ENCODE measurements at regions not wholly inside any gene's neighbourhood (a gene's known extent, or its start where the extent isn't known, plus 50 kb on each side); places are given as distances from the start of the nearest gene placed in this dataset.

GRCh38 chr9:79242489-79242888 lies 329.3 kb upstream of the TLE4 start:
- FAIRE-seq: no peak
- no peak for DNase-seq (ENCODE audit: insufficient read length, low spot score)

GRCh38 chr9:79246170-79246569 lies 325.6 kb upstream of the TLE4 start:
- TF ChIP-seq CTCF (IDR thresholded peaks at IDR 0.05; ENCODE audit: insufficient read depth, missing control alignments): no peak
- FAIRE-seq (no peak), DNase-seq (ENCODE audit: insufficient read length, low spot score) (no peak)

More at GRCh38 chr9:79242489-79242888, 329.3 kb upstream of the TLE4 start:
- no peak for TF ChIP-seq CTCF (IDR thresholded peaks at IDR 0.05; ENCODE audit: insufficient read depth, missing control alignments)

- FAIRE-seq (no peak), DNase-seq (ENCODE audit: insufficient read length, low spot score) (no peak)
- no peak for TF ChIP-seq CTCF (IDR thresholded peaks at IDR 0.05; ENCODE audit: insufficient read depth, missing control alignments)
These were observed 324.7 kb upstream of the TLE4 start for GRCh38 chr9:79247021-79247420.

GRCh38 chr9:79250806-79251205 lies 321.0 kb upstream of the TLE4 start:
- DNase-seq (ENCODE audit: insufficient read length, low spot score) (no peak), FAIRE-seq (no peak)
- no peak for TF ChIP-seq CTCF (IDR thresholded peaks at IDR 0.05; ENCODE audit: insufficient read depth, missing control alignments)

GRCh38 chr9:79254900-79255650 lies 316.7 kb upstream of the TLE4 start:
- TF ChIP-seq CTCF (IDR thresholded peaks at IDR 0.05; ENCODE audit: insufficient read depth, missing control alignments): peak; percentile 40
- DNase-seq (ENCODE audit: insufficient read length, low spot score): no peak
- FAIRE-seq: peak; percentile 84

GRCh38 chr9:79255651-79256260 lies 316.0 kb upstream of the TLE4 start:
- DNase-seq (ENCODE audit: insufficient read length, low spot score) (no peak), FAIRE-seq (no peak)
- no peak for TF ChIP-seq CTCF (IDR thresholded peaks at IDR 0.05; ENCODE audit: insufficient read depth, missing control alignments)

- DNase-seq (ENCODE audit: insufficient read length, low spot score): no peak
- no peak for FAIRE-seq
- TF ChIP-seq CTCF (IDR thresholded peaks at IDR 0.05; ENCODE audit: insufficient read depth, missing control alignments): no peak
These were observed 315.0 kb upstream of the TLE4 start for GRCh38 chr9:79256691-79257213.

All from D721Med (cell line).